Smooth muscle cell of the brain vasculature (primary cell): ENCODE measurements at regions not wholly inside any gene's neighbourhood (a gene's known extent, or its start where the extent isn't known, plus 50 kb on each side); places are given as distances from the start of the nearest gene placed in this dataset.
"Not testable (repeated sequence)": the region's sequence is repeated elsewhere in the genome, so short reads cannot be mapped to it uniquely, and the experiment has no call there.

Experiments
- DNase-seq: peaks from one replicate; pipeline ENCODE4 v3.0.0-alpha.2; 2012; ENCODE audit warnings: low read depth, low spot score

GRCh38 chr3:110881069-110881468, 190.5 kb upstream of the NECTIN3 start:
- DNase-seq = no peak

DNA sequence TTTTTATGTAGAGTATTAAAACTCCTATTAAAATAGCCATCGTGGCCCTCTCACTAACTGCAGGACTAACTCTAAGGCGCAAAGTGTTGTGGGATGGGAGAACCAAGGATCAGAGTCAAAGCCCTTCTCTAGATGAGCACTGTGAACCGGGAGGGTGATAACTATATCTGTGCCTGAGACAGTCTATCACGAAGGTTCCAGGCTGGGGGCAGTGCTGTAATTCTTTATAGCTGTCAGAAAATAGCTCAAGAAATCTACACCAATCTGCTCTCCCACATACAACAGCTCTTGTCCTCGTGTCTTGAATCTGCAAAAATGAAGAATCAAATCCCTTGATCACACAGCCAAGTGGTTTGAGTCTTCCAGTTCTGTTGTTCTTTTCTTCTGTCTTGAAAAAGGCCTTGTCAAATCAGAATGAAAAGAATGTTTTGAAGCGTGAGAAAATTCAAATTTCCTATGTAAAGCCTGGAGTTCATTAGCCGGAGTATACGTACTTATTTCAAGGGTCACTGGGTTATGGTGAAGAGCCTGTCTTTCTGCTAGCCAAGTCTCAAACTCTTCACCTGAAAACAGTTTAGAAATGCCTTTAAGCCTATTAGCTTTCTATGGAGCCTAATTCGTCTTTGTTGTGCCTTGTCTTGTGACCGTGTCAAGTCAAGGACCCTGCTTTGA, 185.3 kb upstream of the NECTIN3 start:
- DNase-seq = no peak

- no peak for DNase-seq
Measured at GRCh38 chr3:110887176-110887575, 184.4 kb upstream of the NECTIN3 start.

DNA sequence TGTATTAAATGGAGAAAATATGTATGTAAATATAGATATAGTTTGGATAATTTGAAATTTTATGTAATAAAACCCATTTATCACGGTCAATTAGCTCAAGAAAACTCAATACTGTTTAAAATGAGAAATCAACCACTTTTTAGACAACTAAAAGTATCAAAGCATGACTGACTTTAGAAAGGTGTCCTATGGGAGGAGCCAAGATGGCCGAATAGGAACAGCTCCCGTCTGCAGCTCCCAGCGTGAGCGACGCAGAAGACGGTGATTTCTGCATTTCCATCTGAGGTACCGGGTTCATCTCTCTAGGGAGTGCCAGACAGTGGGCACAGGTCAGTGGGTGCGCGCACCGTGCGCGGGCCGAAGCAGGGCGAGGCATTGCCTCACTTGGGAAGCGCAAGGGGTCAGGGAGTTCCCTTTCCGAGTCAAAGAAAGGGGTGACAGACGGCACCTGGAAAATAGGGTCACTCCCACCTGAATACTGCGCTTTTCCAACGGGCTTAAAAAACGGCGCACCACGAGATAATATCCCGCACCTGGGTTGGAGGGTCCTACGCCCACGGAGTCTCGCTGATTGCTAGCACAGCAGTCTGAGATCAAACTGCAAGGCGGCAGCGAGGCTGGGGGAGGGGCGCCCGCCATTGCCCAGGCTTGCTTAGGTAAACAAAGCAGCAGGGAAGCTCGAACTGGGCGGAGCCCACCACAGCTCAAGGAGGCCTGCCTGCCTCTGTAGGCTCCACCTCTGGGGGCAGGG, 182.8 kb upstream of the NECTIN3 start:
- DNase-seq = not testable (repeated sequence)

GRCh38 chr3:110889376-110889699, 182.3 kb upstream of the NECTIN3 start:
- DNase-seq = not testable (repeated sequence)

GRCh38 chr3:110894574-110894973, 177.0 kb upstream of the NECTIN3 start:
- DNase-seq = no peak

DNA sequence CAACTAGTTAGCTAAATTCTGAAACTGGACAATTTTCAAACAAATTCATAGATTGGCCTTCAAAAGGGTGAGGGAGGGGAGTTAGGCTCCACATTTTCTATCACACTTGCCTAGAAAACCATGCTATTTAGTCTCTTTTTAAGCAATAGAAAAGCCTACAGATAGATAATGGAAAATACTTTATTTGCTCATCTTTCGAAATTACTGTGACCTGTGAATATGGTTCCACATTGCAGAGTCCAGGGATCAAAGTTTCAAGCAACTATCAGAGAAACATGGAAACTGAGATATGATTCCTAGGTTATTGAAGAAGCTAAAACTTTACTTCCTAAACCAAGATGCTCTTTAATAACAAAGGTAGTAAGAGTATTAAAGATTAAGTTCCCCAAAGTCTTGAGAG, 176.6 kb upstream of the NECTIN3 start:
- DNase-seq = no peak

GRCh38 chr3:110897046-110897445, 174.6 kb upstream of the NECTIN3 start:
- no peak for DNase-seq

GRCh38 chr3:110900576-110900975, 171.0 kb upstream of the NECTIN3 start:
- DNase-seq = no peak

DNA sequence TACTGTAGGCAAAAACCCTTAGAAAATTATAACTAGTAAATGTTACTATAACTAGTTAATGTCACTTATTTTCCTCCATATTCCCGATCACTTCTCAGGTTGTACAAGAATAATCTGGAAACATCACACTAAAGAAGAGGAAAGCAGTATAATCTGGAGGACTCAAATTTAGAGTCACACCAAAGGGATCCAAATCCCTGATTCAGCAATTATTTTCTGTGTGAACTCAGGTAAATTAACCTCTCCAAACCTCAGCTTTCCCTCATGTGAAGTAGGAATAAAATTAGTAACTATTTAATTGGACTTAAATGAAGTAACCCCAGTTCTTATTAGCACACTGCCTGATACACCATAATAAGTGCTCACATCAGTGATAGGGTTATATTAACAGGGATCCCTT, 170.1 kb upstream of the NECTIN3 start:
- no peak for DNase-seq

DNA sequence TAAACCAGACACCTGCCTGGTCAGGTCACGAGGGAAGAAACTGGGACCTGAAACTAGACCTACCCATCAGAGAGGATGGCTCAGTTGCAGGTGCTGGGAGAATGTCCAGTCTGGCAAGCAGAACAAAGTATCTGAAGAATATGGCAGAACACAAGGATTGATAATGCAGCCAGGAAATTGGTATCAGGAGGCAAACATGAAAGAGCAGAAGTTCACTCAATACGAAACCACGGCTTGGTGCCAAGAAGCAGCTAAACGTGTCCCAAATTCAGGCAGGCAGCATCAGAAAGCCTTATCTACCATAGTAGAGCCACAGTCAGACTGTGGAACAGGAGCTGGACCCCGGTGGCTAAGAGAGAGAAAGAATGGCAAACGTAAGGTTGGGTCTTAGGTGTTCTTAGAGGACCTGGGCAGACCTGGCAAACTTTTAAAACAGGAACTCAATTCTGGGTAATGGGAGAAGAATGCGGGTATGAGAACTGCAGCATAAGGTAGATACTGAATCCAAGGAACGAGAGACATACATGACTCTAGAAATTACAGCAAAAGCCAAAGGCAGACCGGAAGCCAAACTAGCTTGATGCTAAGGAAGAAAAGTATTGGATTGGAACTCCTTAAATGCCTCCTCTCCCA, 169.0 kb upstream of the NECTIN3 start:
- DNase-seq = no peak

- DNase-seq = no peak
Measured at GRCh38 chr3:110903771-110904519, 167.7 kb upstream of the NECTIN3 start.

GRCh38 chr3:110904520-110904890, 167.1 kb upstream of the NECTIN3 start:
- no peak for DNase-seq

- DNase-seq = no peak
Measured at GRCh38 chr3:110905121-110905520, 166.5 kb upstream of the NECTIN3 start.

DNA sequence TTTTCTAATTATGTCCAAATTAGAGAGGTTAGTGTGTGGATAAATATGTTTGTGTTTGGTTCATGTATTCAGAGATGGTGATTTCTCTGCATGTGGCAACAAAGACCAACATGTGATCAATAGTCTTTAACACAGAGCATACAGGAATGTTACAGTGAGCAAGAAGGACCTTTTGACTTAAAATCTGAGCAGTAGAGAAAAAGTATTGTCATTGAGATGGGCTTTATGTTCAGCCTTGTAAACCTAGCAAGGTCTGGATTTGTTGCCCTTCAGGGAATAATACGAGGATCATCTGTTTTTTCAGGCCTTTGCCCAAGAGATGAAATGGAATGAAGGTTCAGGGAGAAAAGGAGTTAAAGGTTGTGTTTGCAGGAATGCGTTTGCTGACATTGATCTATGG, 161.8 kb upstream of the NECTIN3 start:
- DNase-seq = no peak

- no peak for DNase-seq
Measured at GRCh38 chr3:110910346-110910955, 161.2 kb upstream of the NECTIN3 start.

DNA sequence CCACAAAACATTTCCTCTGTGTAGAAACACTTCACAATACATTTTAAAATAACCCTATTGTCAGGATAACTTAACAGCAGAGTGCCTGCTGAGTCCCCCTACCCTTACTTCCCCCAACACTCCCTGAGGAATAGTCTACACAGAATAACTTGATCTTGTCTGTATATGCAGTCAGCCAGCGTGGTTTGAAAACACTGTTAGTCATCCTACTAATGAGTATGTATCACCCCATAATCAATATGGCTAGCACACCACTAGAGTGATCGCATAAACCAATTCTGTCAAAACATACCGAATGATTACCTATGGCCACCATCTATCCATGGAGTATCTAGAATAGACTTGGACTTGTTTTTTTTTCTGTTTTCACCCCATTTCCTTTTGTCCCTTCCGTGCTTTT, 152.7 kb upstream of the NECTIN3 start:
- DNase-seq = no peak

DNA sequence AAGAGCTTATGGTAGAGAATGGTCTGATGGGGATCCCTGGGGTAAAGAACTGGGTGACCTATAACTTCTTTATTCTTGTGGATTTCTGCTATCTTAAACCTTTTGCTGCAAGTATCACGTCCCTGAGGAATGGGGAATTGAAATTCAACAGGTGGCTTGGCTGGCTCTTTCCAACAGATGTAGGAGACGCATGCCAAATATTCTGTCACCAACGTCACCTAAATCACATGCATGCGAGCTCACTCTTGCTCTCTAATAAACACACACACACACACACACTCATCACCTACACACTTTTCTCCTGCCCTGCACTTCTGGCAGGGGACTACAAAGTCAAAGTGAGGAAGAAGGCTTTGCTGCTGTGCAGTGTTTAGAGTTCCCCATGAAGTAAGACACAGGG, 145.8 kb upstream of the NECTIN3 start:
- no peak for DNase-seq

DNA sequence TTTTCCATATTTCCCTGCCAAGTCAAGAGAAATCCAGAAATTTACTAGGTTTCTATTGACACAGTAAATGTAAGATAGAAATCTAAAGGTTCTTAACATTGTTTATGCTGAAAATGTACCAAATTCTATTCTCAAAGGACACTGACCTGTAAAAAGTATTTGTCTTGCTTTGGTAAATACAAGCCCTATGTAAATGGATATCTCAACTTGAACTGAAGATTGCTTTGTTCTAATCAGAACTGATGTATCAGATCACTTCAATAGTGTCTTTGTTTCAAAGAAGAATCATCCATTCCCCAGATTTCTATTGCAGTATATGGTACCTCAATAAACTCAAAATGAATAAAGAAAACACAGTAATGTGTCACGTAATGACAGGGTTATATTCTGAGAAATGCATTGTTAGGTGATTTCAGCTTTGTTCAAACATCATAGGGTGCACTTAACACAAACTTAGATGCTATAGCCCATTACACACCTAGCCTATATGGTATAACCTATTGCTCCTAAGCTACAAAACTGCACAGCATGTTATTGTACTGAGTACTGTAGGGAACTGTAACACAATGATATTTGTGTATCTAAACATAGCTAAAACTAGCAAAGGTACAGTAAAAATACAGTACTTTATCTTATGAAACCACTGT, 143.5 kb upstream of the NECTIN3 start:
- no peak for DNase-seq

DNA sequence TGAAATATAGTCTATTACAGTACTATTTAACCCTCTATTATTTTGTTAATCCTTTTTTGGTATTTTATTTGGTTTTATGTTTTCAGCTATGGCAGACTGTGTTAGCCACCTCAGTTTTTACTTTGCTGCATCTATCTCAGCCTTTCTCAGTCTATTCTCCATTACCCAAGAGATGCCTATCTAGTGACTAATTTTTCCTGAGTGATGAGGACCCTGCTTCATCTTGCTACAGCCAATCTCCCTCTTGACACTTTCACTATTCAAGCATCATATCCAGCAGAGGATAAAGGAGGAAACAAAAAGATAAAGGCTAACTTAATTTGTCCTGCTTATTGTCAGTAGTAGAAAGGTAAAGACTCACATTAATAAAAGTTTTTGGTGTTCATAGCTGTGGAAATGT, 141.8 kb upstream of the NECTIN3 start:
- DNase-seq = no peak

GRCh38 chr3:110932567-110932966, 139.0 kb upstream of the NECTIN3 start:
- DNase-seq = no peak
